ENCODE measurements at regions not wholly inside any gene's neighbourhood (a gene's known extent, or its start where the extent isn't known, plus 50 kb on each side); places are given as distances from the start of the nearest gene placed in this dataset.
A peak's percentile ranks its signal among the peaks of the same experiment; 100 is the strongest.
"Not testable (repeated sequence)": the region's sequence is repeated elsewhere in the genome, so short reads cannot be mapped to it uniquely, and the experiment has no call there.

DNA sequence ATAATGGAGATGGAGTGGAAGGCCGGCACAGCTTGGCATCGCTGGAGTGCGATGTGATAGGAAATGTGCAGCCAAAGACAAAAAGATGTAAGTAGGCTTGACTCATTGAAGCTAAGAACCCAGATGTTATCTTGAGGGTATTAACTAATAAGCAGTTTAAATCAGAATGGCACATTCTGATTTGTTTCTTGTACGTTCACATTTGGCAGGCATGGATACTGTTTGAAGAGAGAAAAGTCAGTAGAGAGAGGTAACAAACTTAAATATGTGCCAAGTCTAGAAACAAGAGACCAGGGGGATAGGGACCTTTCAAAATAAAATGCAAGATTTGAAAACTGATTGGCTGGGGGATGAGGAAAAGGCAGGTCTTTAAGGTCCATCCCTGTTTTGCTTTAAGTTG is 51.0 kb downstream of the PPIAL4F start:
- intact Hi-C loops (cut with micrococcal nuclease); H3K4me1 ChIP-seq (ENCODE audit: control insufficient read depth in 2 of 2, insufficient read depth in 2 of 2, low read length in 2 of 2); H3K9me3 ChIP-seq (ENCODE audit: control insufficient read depth in 2 of 3, low read length in 3 of 3); H3K27ac ChIP-seq (ENCODE audit: low read depth, low read length); H3K4me1 Mint-ChIP-seq; CTCF ChIA-PET; H3K9me3 Mint-ChIP-seq; H3K36me3 ChIP-seq (ENCODE audit: control insufficient read depth in 2 of 3, insufficient read depth in 3 of 3, low read length in 3 of 3); H3K27me3 ChIP-seq (ENCODE audit: control insufficient read depth in 2 of 2, insufficient read depth in 2 of 2, low read length in 2 of 2); H3K4me3 Mint-ChIP-seq; H3K4me3 ChIP-seq (ENCODE audit: low read length); ATAC-seq; H3K27ac Mint-ChIP-seq; POLR2A ChIA-PET; H3K36me3 Mint-ChIP-seq; H3K27me3 Mint-ChIP-seq: not testable (repeated sequence)
- DNase-seq: peak in 2 of 9 donors; percentile 0
